Activated T-cell treated with anti-CD3 and anti-CD28 coated beads, Interleukin-2, amount 50 U/mL, for 48 hours (primary cell): ENCODE measurements at regions not wholly inside any gene's neighbourhood (a gene's known extent, or its start where the extent isn't known, plus 50 kb on each side); places are given as distances from the start of the nearest gene placed in this dataset.

Experiments
- DNase-seq, 2 experiments: peaks; one replicate each; pipeline ENCODE4 v3.0.0-alpha.2; 2020

DNA sequence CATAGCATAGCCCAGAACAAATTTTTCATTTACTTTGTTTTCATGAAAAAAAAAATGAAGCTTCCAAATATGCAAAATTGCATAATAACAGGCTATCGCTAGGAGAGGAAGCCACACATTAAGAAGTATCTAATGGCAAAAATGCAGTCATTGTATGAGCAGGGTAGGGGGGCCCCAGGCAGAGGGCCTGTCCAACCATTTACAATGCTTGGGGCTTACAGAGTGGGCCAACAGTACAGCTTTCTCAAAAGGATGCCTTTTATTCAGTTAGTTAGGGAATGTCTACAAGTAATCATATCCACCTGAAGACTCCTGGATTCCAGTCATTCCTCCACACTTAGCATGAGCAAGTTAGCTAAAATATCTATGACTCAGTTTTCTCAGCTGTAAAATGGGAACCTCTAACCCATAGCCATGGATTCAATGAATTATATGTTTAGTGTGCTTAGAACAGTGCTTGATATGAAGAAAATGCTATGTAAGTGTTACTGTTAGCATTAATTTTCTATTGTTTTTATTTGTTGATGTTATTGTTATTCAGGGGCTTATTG lies 117.7 kb downstream of the GAS1 start:
- no peak for DNase-seq

DNA sequence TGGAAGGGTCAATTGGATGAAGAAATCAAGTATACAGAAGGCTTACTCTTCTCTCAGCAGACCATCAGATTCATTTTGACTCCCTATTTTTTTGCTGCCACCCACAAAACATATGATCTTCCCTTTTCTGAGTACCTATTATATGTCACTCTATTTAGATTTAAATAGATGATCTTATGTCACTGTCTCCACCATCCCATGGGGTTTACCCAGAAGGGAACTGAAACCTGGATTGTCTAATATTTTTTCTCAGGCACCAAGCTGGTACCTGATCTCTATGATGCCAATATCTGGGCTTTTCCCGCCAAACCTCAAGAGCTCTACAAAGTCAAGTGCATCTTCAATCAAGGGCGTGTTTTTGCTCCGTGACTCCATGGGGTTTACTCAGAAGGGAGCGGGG lies 118.7 kb downstream of the GAS1 start:
- no peak for DNase-seq

DNA sequence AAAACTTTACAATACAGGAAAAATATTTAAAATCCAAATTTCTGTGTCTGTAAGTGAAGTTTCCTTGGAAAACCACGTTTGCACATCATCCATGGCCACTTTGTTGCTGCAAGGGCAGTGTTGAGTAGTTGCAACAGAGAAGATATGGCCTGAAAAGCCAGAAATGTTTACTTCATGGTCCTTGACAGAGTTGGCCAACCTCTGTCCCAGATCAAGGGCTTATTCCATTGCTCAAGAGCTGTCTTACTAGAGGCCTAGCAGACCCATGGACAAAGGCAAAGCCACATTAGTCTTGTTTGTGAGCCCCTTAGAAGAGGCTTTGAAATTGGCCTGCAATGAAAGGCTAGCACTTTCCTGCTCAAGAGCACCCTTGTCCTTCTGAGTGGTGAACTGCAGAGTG lies 119.4 kb downstream of the GAS1 start:
- DNase-seq, result no peak

DNA sequence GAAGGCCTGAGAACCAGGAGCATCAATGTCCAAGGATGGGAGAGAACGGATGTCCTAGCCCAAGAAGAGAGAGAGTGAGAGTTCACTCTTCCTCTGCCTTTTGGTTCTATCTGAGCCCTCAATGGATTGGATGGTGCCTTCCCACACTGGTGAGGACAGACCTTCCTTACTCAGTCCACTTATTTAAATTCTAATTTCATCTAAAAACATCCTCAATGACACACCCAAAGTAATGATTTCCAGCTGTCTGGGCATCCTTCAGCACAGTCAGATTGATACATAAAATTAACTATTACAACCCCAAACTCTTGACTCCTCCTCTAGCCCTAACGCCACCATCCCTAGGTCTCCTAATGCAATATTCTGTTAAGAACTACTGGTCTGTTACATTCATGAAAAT lies 122.0 kb downstream of the GAS1 start:
- no peak for DNase-seq

DNA sequence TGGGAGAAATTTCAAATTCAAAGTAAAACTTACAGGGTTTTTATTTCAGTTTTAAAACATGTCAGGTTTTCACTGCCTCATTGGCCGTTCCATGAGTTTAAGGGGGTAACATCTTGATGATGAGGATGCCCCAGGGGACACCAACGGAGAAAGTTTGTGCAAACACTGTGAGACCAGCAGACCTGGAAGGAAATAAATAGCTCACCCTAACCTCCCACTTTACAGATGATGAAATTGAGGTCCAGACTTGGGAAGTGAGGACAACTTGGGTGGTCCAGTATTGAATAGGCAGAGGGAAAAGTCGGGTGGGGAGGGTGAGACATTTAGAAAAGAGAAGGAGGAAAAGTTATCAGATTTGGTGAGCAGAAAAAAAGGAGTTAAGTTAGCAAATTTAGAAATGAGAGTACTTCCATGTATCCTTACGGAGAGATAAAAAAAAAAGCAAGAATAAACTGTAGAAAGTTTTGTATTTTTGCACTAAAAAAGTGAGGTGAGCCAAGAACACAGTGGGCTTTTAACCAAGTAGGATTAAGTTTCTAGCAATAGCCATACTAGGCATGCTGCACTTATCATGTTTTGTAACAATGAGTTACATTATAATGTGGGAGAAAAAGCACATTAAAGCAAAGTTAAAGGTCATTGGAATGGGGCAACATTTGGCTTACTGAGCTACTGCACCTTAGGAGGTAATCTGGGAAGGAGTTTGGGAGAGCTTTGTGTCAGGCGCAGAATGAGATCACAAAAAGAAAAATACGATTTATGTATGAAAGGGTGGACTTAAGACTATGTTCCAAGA lies 125.1 kb downstream of the GAS1 start:
- DNase-seq, result no peak

DNA sequence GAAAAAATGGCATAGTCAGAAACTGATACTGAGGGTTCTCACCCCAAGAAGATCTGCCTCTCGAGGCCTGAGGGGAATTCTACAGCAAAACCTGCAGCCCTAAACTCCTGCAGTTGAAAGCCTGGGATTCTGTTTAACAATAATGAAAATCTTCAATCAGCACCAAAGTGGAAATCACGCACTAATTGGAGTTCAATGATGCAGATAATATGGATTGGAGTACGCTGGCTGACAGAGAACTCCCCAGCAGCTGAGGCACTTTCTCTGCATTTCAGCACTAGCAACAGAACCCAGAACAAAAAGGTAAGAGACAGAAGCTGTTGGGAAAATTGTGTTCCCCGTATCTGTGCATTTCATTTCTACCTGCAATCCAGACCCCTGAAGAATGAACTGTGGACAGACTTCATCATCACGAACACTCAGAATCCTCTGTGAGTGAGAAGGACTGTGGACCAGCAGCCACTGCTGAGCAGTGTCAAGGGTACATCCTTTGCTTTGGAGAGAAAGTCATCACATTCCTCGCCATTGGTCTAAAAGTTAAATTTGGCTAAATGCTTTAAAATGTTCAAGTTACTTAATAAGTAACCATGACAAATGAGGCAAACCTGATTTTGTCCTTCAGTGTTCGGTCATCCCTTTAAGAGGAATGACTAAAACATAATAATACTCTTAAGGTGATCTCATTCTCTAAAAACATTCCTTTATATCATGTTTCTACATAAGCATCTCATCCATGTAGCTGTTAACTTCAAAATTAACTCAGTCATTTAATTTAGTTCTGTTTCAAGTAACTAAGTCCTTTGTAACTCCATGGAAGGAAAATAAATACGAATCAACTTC lies 126.1 kb downstream of the GAS1 start:
- DNase-seq, result no peak

DNA sequence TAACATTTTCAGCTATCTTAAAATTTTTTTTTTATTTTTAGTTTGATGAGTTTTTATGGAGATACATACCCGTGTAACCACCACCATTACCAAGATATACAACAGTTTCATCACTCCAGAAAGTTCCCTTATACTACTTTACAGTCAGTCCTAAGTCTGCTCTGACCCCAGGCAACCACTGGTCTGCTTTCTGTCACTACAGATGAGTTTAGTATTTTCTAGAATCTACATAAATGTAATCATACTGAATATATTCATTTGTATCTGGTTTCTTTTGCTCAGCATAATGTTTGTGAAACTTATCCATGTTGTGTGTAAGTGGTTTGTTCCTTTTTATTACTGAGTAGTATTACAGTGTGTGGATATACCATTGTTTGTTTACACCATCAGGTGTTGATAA lies 127.8 kb downstream of the GAS1 start:
- DNase-seq, result no peak

DNA sequence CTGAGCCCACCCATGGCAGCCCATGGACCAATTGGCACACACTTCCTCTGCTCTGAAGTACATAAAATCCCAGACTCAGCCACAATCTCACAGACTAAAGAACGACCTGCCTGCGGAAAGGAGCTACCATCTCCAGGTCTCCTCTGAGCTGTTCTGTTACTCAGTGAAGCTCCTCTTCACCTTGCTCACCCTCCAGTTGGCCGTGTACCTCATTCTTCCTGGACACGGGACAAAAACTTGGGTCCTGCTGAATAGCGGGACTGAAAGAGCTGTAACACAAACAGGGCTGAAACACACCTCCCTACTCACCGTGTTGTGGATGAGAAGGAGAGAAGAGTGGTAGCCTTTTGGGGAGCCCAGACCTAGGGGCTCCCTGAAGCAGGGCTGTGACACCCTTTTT lies 128.7 kb downstream of the GAS1 start:
- no peak for DNase-seq

DNA sequence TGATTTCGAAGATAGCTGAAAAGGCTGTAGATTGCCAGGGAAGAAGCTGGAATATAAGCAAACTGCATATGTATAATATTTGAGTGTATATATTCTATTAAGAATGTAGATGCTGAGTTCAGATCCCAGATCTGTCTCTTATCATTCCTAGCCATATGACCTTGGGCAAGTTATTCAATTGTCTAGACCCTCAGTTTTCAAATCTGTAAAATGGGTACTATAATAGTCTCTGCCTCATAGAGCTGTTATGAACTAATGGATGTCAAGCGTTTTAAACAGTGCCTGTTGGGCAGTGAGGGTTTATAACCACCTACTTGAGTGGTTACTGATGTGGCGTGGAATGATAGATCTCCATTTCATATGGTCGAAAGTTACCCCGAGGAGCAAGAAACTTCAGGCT lies 130.4 kb downstream of the GAS1 start:
- DNase-seq, result no peak

DNA sequence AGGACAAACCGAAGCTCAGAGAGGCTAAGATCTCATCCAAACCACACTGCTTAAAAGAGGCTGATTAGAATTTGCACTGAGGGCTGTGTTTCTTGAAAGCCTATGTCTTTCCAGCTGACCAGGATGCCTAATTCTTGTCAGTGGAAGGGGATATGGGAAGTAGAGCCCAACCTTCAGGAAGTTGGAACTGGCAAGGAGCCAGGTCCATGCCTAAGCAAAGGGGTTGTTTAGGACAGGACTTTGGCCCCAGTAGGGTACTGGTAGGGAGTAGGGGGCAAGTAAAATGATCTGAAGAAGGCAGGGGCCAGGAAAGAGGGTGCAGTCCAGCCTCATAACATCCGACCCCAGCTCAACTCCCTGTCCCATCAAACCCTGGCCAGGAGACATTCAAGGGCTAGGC lies 130.9 kb downstream of the GAS1 start:
- DNase-seq, result no peak

DNA sequence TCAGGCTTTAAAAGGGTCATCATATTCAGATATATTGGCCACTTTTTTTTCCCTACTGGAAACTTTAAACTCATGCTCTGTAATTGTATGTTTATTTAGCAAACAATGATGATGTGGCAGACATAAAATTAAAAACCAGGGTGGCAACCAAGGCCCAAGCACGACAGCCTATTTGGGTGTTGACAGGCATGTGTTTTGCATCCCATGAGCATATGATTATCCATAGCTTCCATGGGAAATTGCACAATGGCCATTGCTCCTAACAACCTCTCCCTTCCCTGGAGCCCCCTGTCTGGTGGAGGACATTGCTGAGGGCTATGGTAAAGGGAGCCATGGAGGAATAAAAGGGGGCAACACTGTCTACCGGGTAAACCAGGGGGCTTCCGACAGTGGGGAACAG lies 134.7 kb downstream of the GAS1 start:
- no peak for DNase-seq

DNA sequence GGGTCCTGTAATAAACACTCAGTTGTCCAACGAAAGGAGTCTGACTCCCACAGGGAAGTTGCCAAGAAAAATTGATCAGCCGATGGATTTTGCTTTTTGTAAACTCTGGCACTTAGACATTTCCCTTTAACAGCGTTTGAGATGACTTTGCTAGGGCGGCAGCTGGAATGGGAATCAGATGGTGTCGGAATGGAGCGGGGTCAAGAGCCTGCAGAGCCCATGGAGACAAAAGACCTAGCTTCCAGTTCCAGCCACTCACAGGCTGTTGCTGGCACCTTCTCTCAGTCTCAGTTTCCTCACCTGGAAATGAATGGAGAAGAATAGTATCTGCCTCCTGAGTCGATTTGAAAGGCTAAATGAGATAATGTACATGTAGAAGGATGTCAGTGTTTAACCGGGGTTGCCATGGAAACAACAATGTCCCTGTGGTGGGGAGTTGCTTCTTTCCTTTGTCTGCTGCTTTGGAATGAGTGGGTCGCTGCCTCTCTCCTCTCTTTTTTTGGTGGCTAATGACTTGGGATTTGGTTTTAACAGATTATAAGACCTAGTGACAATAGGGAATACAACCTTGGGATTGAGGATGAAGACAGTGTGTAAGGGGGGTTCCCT lies 137.4 kb downstream of the GAS1 start:
- DNase-seq, result no peak

DNA sequence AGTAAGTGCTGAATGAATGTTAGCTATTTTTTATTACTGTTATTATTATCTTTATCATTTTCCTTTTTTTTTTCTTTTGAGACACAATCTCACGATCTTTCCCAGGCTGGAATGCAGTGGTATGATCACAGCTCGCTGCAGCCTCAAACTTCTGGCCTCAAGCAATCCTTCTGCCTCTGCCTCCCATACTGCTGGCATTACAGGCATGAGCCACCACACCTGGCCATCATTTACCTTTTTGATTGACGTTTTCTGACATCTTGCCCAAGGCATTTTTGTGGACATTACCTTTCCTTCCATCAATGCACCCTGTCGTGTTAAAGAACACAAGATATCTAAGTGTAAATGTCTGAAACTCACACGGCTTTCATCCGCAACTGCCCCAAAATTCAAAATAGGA lies 138.2 kb downstream of the GAS1 start:
- DNase-seq, result no peak

DNA sequence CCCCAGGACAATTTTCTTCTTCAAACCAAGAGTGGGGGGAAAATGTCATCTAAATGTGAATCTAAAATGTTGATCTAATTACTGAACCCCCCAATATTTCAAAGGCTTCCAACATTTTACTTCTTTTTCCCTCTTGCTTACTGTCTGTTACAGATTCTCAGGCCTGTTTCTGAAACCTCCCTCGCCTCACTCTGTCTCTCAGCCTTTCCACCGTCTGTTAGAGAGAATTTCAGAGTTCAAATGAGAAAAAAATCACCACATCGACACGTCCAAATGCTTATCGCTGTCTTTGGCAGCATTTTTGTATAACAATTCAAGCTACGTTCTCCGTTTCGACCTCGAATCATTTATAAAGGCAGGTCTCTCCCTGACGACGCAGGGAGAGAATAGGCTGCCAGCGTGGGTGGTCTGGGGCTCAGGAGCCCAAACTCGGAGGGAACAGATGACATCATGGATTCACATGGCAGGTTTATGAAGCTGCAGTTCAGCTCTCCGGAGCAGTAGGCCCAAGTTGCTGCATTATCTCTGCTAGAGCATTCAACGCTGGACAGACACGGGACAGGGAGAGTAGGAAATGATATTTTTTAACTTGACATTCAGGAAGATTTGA lies 139.8 kb downstream of the GAS1 start:
- no peak for DNase-seq

DNA sequence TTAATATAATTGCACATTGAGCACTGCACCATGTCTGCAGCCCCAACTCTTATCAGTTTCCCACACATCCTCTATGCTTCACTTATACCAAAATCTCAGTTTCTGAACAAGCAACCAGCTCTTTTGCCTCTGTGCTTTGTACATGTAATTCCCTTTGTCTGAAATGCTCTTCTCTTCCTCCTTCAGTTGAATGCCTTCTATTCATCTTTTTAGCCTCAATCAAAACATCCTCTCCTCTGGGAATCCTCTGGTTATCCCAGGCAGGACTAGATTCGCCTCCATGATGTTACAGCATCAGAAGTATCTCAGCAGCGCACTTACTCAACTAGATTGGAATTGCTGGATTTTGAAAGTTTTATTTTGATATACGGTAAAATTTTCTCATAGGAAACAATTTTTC lies 143.3 kb downstream of the GAS1 start:
- DNase-seq, result no peak

DNA sequence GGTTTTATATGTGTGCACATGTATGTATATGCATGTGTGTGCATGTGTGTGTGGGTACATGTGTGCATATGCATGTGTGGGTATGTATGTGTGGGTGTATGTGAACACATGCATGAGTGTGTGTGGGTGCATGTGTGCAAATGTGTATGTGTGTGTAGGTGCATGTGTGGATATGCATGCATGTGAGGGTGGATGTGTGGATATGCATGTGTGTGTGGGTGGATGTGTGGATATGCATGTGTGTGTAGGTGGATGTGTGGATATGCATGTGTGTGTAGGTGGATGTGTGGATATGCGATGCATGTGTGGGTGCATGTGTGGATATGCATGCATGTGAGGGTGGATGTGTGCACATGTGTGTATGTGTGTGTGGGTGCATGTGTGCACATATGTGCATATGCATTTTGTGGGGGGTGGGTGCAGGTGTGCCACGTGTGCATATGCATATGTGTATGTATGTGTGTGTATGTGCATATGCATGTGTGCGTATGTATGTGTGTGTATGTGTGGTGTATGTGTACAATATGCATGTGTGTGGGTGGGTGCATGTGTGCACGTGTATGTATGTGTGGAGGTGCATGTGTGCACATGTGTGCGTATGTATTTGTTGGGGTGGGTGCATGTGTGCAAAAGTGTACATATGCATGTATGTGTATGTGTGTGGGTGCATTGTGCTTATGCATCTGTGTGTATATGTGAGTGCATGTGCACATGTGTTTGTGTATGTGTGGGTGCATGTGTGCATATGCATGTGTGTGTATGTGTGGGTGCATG lies 144.2 kb downstream of the GAS1 start:
- DNase-seq, result no peak

DNA sequence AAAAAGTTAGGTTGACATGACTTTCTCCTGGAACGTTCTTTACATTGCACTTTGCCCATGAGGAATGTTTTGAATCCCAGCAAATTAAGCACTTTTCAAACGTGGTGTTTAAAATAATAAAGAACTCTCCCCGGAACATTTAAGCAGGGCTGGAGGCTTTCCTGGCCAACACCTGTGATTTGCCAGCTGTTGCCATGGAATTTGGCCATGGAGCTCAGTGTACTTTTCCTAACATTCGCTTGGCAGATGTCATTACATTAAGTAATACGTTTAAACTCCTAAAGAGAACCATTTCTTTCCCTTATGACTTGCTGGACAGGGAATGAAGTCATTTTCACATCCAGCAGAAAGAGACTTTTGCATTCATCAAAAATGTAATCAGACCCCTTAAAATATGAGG lies 146.1 kb downstream of the GAS1 start:
- no peak for DNase-seq

DNA sequence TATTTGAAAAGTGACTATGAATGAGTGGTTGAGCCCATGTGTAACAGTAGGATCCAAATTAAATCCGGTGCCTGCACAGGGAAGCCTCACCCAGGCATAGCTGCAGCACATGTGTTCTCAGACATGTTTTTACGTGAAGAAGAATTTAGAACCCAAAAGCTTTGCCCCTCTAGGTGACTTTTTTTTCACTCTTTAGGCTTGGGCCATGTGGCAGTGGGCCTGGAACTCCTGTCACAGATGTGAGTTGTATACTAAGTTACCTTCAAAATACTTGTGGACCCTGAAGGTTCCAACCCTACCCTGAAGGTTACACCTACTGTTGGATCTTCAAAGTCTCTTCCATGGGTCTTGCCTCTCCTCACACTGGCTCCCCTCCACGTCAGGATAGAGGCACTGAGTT lies 146.6 kb downstream of the GAS1 start:
- no peak for DNase-seq

DNA sequence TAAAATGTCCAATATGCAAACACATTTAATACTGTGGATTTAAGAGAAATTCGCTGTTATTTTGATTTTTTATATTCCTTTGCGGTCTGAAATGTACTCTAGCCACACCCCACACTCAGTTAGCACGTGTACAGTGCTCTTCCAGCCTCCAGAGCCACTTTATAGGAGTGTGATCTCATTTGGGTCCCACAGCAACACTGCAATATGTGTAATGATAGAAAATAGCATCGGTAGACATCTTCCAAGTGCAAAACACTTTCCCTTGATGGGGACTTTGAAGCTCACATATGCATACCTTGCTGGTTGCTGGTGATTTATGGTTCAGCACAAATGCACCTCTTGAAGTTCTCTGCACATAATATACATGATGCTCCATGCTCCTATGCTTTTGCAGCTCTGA lies 148.3 kb downstream of the GAS1 start:
- DNase-seq, result no peak

DNA sequence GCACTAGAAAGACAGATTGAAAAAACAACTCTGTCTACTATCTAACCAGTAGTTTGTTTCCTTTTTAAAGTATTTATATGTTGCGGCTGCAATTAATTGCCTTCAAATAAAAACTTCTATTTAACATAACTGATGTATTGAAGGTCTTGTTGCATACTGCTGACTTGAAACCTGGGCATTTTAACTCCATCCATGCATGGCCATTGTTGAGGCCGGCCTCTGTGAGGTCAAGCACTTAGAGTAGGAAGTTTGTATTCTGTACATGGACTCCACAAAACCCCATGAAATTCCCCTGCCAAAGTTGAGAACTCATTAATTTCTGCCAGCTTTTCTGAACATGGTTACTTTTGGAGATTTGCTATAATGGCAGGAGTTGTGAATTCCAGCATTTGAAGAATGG lies 150.6 kb downstream of the GAS1 start:
- no peak for DNase-seq

DNA sequence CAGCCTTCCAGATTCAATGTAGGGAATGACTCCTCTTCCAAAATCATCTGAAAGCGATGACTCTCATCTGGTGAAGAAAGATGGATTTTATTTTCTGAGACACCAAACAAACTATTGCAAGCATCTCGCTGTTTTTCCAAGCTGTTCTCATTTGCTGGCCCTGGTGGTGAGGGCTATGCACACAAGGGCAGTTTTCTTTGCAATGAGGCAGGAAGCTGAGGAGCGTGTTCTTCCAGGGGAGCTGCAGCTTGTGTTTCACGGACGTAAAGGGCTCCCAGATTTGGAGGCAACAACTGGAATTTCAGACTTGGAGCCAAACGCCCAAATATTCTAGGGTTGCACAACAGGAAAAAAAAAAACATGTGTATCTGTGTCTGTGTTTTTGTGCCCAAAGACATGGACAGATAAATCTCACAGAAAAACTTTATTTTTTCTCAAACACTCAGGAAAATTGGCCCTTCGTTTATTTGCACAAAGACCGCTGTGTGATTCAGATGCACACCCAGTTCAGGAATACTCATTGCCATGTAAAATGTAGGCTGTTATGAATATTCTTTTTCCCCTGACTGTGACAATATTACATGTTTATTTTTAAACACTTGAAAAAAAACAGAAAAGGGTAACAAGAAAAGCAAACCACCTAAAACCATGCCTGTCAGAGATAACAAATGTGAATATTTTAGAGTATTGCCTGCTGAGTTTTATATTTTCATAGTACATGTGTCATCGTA lies 151.3 kb downstream of the GAS1 start:
- DNase-seq, result no peak

DNA sequence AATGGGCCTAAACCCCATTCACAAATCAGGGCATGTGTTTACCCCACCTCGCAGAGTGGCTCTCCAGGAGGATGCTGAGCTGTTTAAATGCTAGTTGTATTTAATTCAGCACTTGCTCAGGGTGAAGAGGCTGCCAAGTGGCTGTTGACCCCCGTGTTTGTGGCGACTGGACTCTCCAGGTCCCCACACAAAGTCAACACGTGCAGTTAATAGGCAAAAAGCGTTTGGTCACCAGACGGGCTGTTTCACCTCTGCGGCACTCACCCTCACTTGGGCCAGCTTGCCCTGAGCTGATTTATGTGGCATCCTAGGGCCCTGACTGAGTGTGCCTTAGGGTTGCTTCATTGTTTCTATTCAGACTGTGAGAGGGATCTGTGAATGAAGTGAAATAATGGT lies 152.3 kb downstream of the GAS1 start:
- no peak for DNase-seq
